Posterior cingulate gyrus (tissue), 11 donors: ENCODE measurements at regions not wholly inside any gene's neighbourhood (a gene's known extent, or its start where the extent isn't known, plus 50 kb on each side); places are given as distances from the start of the nearest gene placed in this dataset.

Experiments
- DNase-seq, 10 donors: peaks; one replicate each; pipeline versions ENCODE4 v3.0.0 to v3.0.0-alpha.2; 2020 to 2021; ENCODE audit warnings: mixed read lengths in 3 of 10
- intact Hi-C: fragments of 100-400 bp; cut with DNase I; formaldehyde crosslinking; loops from one replicate; pipeline ENCODE4 v1.15.1; 2023

- DNase-seq = no peak
- intact Hi-C loops = no loop called here
Measured at GRCh38 chr16:54353097-54353496, 66.5 kb upstream of the IRX3 start.

GRCh38 chr16:54351171-54351570, 64.6 kb upstream of the IRX3 start:
- intact Hi-C loops = no loop called here
- DNase-seq = no peak

GRCh38 chr16:54347961-54348360, 61.4 kb upstream of the IRX3 start:
- intact Hi-C loops = no loop called here
- DNase-seq = no peak

- intact Hi-C loops = no loop called here
- DNase-seq = no peak
Measured at GRCh38 chr16:54346041-54346440, 59.5 kb upstream of the IRX3 start.

GRCh38 chr16:54344646-54345630, 58.4 kb upstream of the IRX3 start:
- intact Hi-C loops = no loop called here
- DNase-seq = no peak

GRCh38 chr16:54342966-54343365, 56.4 kb upstream of the IRX3 start:
- intact Hi-C loops = no loop called here
- DNase-seq = no peak

GRCh38 chr16:54341892-54342776, 55.5 kb upstream of the IRX3 start:
- intact Hi-C loops = no loop called here
- no peak for DNase-seq

GRCh38 chr16:54340531-54340930, 53.9 kb upstream of the IRX3 start:
- no peak for DNase-seq
- intact Hi-C loops = no loop called here

- intact Hi-C loops = no loop called here
- DNase-seq = no peak
Measured at GRCh38 chr16:54336631-54337204, 50.1 kb upstream of the IRX3 start.
